Vagina (tissue), 2 donors: ENCODE measurements at regions not wholly inside any gene's neighbourhood (a gene's known extent, or its start where the extent isn't known, plus 50 kb on each side); places are given as distances from the start of the nearest gene placed in this dataset.

Experiments
- DNase-seq, 2 donors: peaks; one replicate each; pipeline ENCODE4 v3.0.0-alpha.2; 2017; ENCODE audit errors: extremely low spot score in 2 of 2
- H3K27ac ChIP-seq: fragments of 200-600 bp; sonication (generic); one replicate; pipeline ENCODE4 v1.5.1; 2019
- H3K27me3 ChIP-seq: fragments of 200-600 bp; sonication (generic); one replicate; pipeline ENCODE4 v1.5.1; 2019
- H3K36me3 ChIP-seq, 2 donors: fragments of 200-600 bp; sonication (generic); one replicate each; pipeline ENCODE4 v1.5.1; 2017 to 2019
- H3K4me1 ChIP-seq: fragments of 200-600 bp; sonication (generic); one replicate; pipeline ENCODE4 v1.5.1; 2019
- H3K4me3 ChIP-seq, 2 donors: fragments of 200-600 bp; sonication (generic); 1 replicate in 1 of 2; 2 replicates in 1 of 2; pipeline ENCODE4 v1.5.1; 2016 to 2019
- H3K9me3 ChIP-seq: fragments of 200-600 bp; sonication (generic); one replicate; pipeline ENCODE4 v1.5.1; 2019
- CTCF ChIP-seq, 3 experiments: fragments of 450-650 bp in 2 of 3; fragments of 200-600 bp in 1 of 3; sonication (generic) in 1 of 3; IDR thresholded peaks; one replicate each; pipeline ENCODE4 v1.5.1; 2017 to 2019; ENCODE audit warnings: antibody characterized with exemption in 3 of 3, mild to moderate bottlenecking in 2 of 3, moderate library complexity in 2 of 3
- POLR2A ChIP-seq, 2 donors: fragments of 450-650 bp; IDR thresholded peaks; one replicate each; pipeline ENCODE4 v1.6.1; 2017; ENCODE audit warnings: antibody characterized with exemption in 2 of 2, mild to moderate bottlenecking in 2 of 2, moderate library complexity in 2 of 2
- POLR2AphosphoS5 ChIP-seq, 2 donors: sonication (generic); formaldehyde crosslinking; IDR thresholded peaks; one replicate each; pipeline ENCODE4 v1.9.0; 2017; ENCODE audit warnings: antibody characterized with exemption in 2 of 2, mild to moderate bottlenecking in 2 of 2, low read depth in 1 of 2; ENCODE audit not compliant: insufficient read depth in 1 of 2
- intact Hi-C: fragments of 100-400 bp; cut with DNase I; formaldehyde crosslinking; loops from one replicate; pipeline ENCODE4 v1.15.1; 2023

DNA sequence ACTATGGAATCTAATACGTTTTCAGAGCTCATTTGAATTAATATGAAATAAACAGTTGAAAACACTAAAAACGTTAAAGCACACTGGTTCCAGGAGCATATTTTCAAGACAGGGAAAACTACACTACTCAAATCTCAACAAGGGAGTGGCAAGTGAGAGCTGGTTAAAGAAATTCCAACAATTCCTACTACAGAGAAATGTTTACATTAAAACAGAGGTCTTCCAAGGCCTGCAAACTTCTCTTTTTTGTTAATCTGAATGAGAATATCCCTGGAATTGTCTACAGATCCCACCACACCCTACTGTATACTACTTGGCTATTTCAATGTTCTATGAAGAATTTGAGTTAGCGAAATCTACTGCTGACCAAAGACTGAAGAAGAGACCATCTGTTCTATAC lies 231.5 kb downstream of the ZEB2 start:
- Histone ChIP-seq H3K27me3 (no peaks in the 10 kb centered on the region), H3K36me3 (no peaks in the 10 kb centered on the region), H3K27ac (no peak overlapping the region), H3K4me1 (no peaks in the 10 kb centered on the region), H3K9me3 (no peaks in the 10 kb centered on the region), H3K4me3 (no peak overlapping the region)
- no peak for DNase-seq
- TF ChIP-seq POLR2AphosphoS5 (IDR thresholded peaks at IDR 0.05; ENCODE audit: insufficient read depth in 1 of 2, low read depth in 1 of 2) (no peak), POLR2A (IDR thresholded peaks at IDR 0.05) (no peak), CTCF (IDR thresholded peaks at IDR 0.05) (no peak)
- intact Hi-C loops, result no loop called here

- TF ChIP-seq CTCF (IDR thresholded peaks at IDR 0.05) (no peak), POLR2A (IDR thresholded peaks at IDR 0.05) (no peak), POLR2AphosphoS5 (IDR thresholded peaks at IDR 0.05; ENCODE audit: insufficient read depth in 1 of 2, low read depth in 1 of 2) (no peak)
- Histone ChIP-seq H3K27me3 (no peaks in the 10 kb centered on the region), H3K9me3 (no peaks in the 10 kb centered on the region), H3K4me1 (no peaks in the 10 kb centered on the region), H3K4me3 (no peak overlapping the region), H3K27ac (no peak overlapping the region), H3K36me3 (no peaks in the 10 kb centered on the region)
- intact Hi-C loops, result no loop called here
- no peak for DNase-seq
These were observed 234.6 kb downstream of the ZEB2 start for GRCh38 chr2:144285324-144285723.

- H3K4me1 ChIP-seq, result no peaks in the 10 kb centered on the region
- intact Hi-C loops, result no loop called here
These were observed 238.4 kb downstream of the ZEB2 start for GRCh38 chr2:144281476-144281875.

GRCh38 chr2:144280009-144280408 lies 239.9 kb downstream of the ZEB2 start:
- intact Hi-C loops, result no loop called here
- no peak for DNase-seq
- no peaks in the 10 kb centered on the region for H3K9me3 ChIP-seq
- H3K36me3 ChIP-seq, result no peaks in the 10 kb centered on the region
- no peak overlapping the region for H3K27ac ChIP-seq
- H3K27me3 ChIP-seq, result no peaks in the 10 kb centered on the region
- H3K4me3 ChIP-seq, result no peak overlapping the region
- TF ChIP-seq POLR2A (IDR thresholded peaks at IDR 0.05), result no peak
- TF ChIP-seq POLR2AphosphoS5 (IDR thresholded peaks at IDR 0.05; ENCODE audit: insufficient read depth in 1 of 2, low read depth in 1 of 2), result no peak
- no peak for TF ChIP-seq CTCF (IDR thresholded peaks at IDR 0.05)
- H3K4me1 ChIP-seq, result no peaks in the 10 kb centered on the region

More at GRCh38 chr2:144281476-144281875, 238.4 kb downstream of the ZEB2 start:
- TF ChIP-seq POLR2AphosphoS5 (IDR thresholded peaks at IDR 0.05; ENCODE audit: insufficient read depth in 1 of 2, low read depth in 1 of 2) (no peak), CTCF (IDR thresholded peaks at IDR 0.05) (no peak), POLR2A (IDR thresholded peaks at IDR 0.05) (no peak)
- Histone ChIP-seq H3K4me3 (no peak overlapping the region), H3K9me3 (no peaks in the 10 kb centered on the region), H3K27ac (no peak overlapping the region), H3K36me3 (no peaks in the 10 kb centered on the region), H3K27me3 (no peaks in the 10 kb centered on the region)
- DNase-seq, result no peak

DNA sequence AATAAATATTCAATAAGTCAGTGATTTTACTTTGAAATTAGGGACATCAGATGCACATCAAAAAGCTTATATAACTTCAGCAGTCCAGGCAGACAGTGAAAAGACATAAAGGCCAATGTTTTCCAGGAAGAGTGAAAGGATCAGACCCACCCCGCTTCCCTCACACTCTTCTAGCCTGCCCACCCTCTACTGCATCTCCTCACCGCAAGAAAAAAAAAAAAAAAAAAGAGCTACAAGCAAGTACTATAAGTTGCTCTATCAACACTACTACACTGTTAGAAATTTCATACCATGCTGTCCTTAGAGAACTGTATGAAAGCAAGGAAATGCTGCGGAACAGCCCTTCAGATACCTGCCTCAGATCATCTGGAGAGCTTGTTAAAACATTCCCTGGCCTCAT lies 240.8 kb downstream of the ZEB2 start:
- TF ChIP-seq POLR2A (IDR thresholded peaks at IDR 0.05) (no peak), CTCF (IDR thresholded peaks at IDR 0.05) (no peak), POLR2AphosphoS5 (IDR thresholded peaks at IDR 0.05; ENCODE audit: insufficient read depth in 1 of 2, low read depth in 1 of 2) (no peak)
- H3K36me3 ChIP-seq, result no peaks in the 10 kb centered on the region
- intact Hi-C loops, result no loop called here
- no peak overlapping the region for H3K27ac ChIP-seq
- H3K4me1 ChIP-seq, result no peaks in the 10 kb centered on the region
- H3K4me3 ChIP-seq, result no peak overlapping the region
- H3K9me3 ChIP-seq, result no peaks in the 10 kb centered on the region
- H3K27me3 ChIP-seq, result no peaks in the 10 kb centered on the region
- no peak for DNase-seq
